Left renal cortex interstitium (tissue), 4 donors: ENCODE measurements at regions not wholly inside any gene's neighbourhood (a gene's known extent, or its start where the extent isn't known, plus 50 kb on each side); places are given as distances from the start of the nearest gene placed in this dataset.
"Not testable (repeated sequence)": the region's sequence is repeated elsewhere in the genome, so short reads cannot be mapped to it uniquely, and the experiment has no call there.

Experiments used
- DNase-seq, 4 donors: peaks; one replicate each; pipeline ENCODE4 v3.0.0-alpha.2; 2013; ENCODE audit warnings: low read depth in 4 of 4, low spot score in 2 of 4, missing footprints in 1 of 4

DNA sequence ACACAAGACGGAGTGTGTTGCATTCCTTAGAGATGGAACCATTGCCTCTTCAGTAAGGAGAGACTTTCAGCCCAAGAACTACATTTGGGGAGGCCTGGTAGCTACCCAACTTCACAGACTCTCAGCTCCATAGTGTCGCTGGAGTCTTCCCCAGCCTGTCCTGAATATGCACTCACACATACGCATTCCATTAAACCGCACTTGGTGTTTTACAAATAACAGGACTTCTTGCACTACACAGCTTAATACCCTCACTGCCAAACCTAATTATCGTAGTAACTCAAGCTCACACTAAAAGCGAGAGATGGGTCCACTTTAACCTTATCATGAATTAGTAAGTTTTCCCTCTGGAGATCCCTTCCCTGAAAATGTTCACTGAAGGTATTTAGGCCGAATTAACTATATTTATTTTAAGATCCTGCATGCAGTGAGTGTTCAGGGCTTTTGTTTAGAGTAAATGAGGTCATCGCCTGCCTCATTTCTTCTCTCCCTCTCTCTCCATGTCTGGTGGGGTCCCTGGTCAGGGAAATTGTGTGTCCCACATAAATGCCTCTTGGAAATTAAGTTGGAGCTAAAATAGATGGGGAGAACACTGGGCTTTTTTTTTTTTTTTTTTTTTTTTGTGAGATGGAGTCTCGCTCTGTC is 171.9 kb downstream of the FAM43A start:
- DNase-seq: no peak

DNA sequence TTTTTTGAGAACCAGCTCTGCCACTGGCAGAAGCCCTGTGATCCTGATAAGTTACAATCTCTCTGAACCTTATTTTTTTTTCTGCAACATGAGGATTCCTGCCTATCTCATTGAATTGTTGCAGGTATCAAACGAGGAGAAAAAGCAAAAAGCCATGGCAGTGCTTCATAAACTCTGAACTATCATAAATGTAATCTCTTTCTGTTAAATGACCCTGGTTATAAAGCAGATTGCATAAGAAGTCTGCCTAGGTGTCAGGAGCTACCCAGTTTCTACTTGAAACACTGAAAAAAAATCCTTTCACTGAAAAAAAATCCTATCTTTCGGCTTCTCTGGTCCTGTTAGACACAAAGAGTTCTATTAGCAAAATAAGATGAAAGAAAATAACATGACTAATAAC is 172.7 kb downstream of the FAM43A start:
- no peak for DNase-seq

DNA sequence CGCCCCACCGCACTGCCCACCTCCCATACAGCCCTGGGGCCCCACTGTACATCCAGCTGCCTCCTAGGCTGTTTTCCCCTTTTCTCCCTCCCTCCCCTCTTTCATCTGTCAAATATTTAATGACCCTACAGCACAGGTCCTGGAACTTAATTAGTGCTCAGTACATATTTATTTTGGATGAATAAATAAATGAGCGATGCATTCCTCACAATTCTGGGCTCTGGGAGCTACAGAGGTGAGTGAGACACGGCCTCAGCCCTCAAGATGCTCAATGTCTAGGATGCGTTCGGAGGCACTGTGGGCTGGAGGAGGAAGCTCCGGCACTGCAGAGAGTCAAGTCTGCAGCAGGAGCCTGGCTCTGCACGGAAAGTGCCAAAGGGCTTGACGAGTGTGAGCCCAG is 175.0 kb downstream of the FAM43A start:
- DNase-seq: no peak

DNA sequence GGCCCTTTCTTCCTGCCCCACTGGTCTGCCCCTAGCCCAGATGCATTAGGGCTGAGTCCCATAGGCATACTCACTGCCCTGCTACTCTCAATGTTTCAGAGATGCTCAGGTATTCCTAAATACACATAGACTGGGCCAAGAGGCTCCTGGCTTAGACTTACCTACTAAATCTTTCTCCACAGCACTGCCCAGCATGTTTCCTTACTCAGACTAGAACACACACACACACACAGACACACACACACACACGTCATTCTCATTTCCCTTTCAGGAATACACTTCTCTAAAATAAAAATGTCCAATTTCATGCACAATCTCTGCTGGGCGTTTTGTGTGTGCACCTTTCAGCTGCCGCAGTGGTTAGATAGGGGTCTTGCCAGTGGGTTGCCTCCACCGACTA is 175.7 kb downstream of the FAM43A start:
- DNase-seq: no peak

DNA sequence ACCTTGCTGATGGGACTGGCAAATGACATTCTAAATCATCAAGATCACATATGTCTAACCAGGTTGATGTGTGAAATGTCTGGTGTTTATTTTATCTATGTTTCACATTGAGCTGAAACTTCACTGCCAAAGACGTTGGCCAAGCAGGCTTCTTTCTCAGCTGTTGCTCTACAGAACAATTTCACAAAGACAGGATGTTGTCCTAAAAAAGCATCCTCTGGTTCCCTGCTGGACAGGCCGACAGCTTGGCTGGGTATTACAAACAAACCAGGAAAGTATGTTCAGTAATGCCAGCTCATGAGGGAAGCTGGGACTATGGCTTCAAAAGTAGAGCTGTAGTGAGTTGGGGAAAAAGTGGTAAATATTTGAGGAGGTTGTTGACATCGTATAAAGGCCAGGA is 179.4 kb downstream of the FAM43A start:
- no peak for DNase-seq

GRCh38 chr3:194865615-194866014 is 179.9 kb downstream of the FAM43A start:
- no peak for DNase-seq

- DNase-seq: no peak
Measured at GRCh38 chr3:194866236-194866635, 180.6 kb downstream of the FAM43A start.

GRCh38 chr3:194867270-194867983 is 181.7 kb downstream of the FAM43A start:
- DNase-seq: no peak

DNA sequence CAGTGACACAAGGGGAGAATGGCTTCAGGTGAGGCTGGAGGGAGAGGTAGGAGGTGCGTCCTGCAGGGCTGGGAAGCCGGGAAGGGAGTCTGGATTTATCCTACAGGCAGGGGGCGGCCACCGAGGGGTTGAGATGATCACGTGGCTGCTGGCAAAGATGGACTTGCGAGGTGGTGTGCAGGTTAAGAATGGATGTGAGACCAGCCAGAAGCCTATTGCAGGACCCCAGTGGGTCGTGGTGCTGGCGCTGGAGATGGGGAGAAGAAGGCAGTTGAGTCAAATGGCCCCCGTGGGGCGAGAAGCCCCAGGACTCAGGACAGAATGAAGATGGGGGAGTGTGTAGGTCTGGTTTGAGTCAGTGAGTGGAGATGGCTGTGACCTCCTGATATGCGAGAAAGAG is 183.1 kb downstream of the FAM43A start:
- DNase-seq: no peak

- no peak for DNase-seq
Measured at GRCh38 chr3:194869482-194870169, 183.9 kb downstream of the FAM43A start.

DNA sequence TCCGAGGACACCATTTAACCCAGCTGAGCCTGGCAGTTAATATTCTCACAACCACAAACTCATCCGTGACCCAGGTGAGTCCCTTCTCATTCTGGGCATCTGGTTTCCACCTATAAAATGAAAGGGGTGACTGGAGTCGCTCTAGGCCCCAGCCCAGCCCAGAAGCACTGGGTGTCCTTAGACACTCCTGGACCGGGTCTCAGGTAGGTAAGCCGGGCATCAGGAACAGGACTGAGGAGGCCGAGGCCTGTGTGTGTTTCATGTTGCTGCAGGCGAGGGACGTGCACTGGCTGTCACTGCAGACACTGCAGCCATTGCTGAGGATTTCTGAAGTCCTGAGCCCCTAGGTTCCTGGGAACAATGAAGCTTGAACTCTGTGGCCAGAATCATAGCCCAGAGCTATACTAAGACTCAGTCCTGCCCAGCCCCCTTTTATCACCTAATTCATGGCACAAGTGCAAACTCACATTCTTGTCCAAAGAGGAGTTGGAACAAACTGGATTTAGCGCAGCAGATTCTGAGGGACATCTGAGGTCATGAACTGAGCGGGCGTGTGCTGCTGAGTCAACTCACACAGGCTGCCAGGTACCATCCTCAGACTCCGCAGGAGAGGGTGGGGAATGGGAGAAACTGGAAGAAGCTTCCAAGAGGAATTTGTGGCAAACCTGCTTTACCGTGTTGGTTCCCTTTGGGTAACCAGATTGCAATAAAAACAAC is 184.9 kb downstream of the FAM43A start:
- no peak for DNase-seq

DNA sequence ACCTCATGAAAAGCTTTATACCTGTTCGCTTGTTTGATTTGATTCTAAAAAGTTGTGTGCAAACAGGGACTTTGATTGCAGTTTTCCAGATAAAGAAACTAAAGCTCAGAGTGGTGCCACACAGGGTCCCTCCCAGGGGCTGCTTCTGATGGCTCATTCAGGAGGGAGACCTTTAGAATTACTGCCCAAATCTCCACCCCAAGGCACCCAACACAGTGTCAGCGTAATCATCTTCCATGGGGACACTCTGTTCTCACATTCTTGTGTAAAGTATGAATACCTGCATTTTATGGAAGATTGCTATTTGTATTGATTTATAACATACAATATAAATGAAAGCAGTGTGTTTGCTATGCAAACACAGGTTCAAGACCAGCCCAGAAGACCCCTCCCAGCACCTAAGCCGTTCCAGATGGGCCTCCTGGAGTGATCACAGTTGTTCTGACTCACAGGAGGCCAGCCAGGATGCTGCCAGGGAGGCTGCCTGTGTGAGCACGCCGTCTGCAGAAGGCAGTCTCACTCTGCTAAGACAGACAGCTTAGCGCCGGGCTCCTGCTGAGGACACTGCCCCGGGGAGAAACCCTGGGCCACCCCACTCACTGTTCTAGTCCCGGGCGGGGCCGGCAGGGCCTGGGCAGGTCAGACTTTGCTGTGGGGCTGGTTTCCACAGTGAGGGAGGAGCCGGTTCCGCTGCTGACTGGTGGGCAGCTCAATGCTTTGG is 185.6 kb downstream of the FAM43A start:
- DNase-seq: no peak

DNA sequence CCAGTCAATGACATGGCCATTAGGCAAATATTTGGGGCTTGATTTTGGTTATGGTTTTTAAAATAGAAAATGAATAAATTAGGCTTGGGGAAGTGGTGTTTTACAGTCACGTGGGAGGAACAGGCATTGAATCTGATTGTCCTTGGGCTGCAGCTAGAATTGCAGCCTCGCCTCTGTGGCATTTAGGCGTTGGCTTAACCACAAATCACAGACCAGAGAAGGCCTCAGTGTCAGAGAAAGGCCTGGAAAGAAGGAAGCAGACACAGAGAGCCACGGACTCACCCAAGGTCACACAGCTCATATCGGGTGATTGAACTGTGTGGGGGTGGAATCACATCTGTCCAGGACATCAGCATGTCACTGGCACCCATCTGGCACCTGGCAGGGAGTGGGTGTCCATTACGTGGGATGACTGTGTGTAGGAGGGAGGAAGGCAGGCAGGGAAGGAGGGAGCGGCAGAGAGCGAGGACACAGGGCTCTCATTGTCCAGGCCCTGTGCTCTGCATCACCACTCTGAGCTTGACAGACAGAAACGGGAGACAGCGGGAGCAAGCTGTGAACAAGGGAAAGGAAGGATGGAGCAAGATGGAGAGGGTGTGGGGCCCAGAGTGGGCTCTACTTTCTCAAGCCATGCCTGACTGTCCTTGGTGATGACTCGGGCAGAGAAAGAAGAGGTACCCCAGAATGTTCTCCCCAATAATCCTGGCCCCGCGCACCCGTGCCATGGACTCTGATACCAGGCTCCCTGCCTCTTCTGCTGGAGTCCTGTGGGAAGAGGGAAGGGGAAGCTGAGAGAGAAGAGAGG is 186.4 kb downstream of the FAM43A start:
- DNase-seq: no peak

DNA sequence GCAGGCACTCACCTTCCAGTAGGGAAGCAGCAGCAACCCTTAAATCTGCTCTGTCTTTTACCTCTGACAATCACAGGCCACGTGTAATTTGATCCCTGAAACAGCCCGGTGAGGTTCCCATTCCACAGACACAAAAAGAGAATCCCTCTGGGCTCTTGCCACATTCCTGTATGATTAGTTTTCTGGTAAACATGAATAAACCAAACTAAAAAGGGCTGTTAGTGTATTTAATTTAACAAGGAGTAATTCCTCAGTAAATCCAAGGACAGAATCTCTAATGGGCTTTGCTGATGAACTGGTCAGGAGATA is 186.9 kb downstream of the FAM43A start:
- no peak for DNase-seq

GRCh38 chr3:194873474-194873873 is 187.8 kb downstream of the FAM43A start:
- not testable (repeated sequence) for DNase-seq

- no peak for DNase-seq
Measured at GRCh38 chr3:194874206-194874605, 188.5 kb downstream of the FAM43A start.

GRCh38 chr3:194874783-194875182 is 189.1 kb downstream of the FAM43A start:
- DNase-seq: no peak

DNA sequence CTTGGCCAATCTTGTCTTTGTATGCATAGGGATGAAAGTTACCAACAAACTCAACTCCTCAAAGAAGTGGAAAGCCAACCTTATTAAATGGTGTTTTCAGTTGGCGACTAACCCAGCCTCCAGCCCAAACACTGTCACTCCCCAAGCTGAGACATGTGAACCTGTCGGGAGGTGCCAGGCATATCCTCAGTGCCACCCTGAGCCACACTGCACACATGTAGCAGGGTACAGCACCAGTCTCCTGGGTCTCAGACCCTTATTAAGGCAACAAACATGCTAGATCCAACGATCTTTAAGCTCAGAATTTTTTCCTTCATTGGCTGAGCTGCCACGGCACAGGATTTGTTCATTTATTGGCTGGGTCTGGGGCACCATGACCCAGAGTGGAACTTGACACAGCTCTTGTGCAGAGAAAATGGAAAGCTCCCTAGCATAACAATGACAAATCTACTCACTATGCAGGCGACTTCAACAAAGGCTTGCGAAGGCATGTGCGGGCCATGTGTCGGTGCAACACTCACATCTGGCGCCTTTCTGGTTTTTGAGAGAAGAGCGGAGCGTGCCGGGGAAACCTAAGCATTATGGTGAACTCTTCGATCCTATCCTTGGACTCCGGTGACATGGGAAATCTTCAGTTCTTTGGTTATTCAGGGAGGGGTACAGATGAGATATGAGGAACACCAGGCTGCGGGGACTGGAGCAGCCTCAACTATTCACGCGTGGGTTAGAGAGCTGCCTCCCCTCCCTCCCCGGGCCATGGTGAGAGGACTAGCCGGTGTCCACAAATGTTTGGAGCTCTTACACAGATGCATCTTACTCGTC is 190.1 kb downstream of the FAM43A start:
- DNase-seq: no peak

GRCh38 chr3:194876403-194877095 is 190.9 kb downstream of the FAM43A start:
- DNase-seq: no peak
